ENCODE measurements at regions not wholly inside any gene's neighbourhood (a gene's known extent, or its start where the extent isn't known, plus 50 kb on each side); places are given as distances from the start of the nearest gene placed in this dataset.

- intact Hi-C loops (cut with DNase I) = no loop called here
- 73 to 78% methylated on average over 1 of the region's 1 CpG for WGBS, 2 donors
- DNase-seq = no peak
- no peaks in the 10 kb centered on the region for H3K27me3 ChIP-seq
- H3K4me1 ChIP-seq = peaks cover 0 to 8% of the 10 kb centered on the region in 2 donors
- H3K36me3 ChIP-seq = no peaks in the 10 kb centered on the region
- H3K4me3 ChIP-seq (replicated peaks in 1 of 3) = no peak overlapping the region
- TF ChIP-seq CTCF (IDR thresholded peaks at IDR 0.05) = no peak
- no peak for TF ChIP-seq POLR2A (IDR thresholded peaks at IDR 0.05)
- no peak overlapping the region for H3K27ac ChIP-seq
- no peaks in the 10 kb centered on the region for H3K9me3 ChIP-seq
These were observed 94.1 kb downstream of the PHLDA1 start for GRCh38 chr12:75937486-75937885.

GRCh38 chr12:75936515-75937440 is 94.8 kb downstream of the PHLDA1 start:
- Histone ChIP-seq H3K9me3 (no peaks in the 10 kb centered on the region), H3K36me3 (no peaks in the 10 kb centered on the region), H3K4me3 (replicated peaks in 1 of 3) (no peak overlapping the region), H3K27ac (no peak overlapping the region), H3K27me3 (no peaks in the 10 kb centered on the region), H3K4me1 (peaks cover 0 to 8% of the 10 kb centered on the region in 2 donors)
- no peak for TF ChIP-seq POLR2A (IDR thresholded peaks at IDR 0.05)
- no peak for TF ChIP-seq CTCF (IDR thresholded peaks at IDR 0.05)
- DNase-seq = no peak
- intact Hi-C loops (cut with DNase I) = no loop called here
- 92 to 94% methylated on average over 5 of the region's 5 CpGs for WGBS, 2 donors

- H3K36me3 ChIP-seq = no peaks in the 10 kb centered on the region
- 97 to 98% methylated on average over 3 of the region's 3 CpGs for WGBS, 2 donors
- peaks cover 0 to 8% of the 10 kb centered on the region in 2 donors for H3K4me1 ChIP-seq
- DNase-seq = no peak
- no peak for TF ChIP-seq POLR2A (IDR thresholded peaks at IDR 0.05)
- TF ChIP-seq CTCF (IDR thresholded peaks at IDR 0.05) = no peak
- no peaks in the 10 kb centered on the region for H3K27me3 ChIP-seq
- no peak overlapping the region for H3K4me3 ChIP-seq (replicated peaks in 1 of 3)
- H3K9me3 ChIP-seq = no peaks in the 10 kb centered on the region
- H3K27ac ChIP-seq = no peak overlapping the region
- intact Hi-C loops (cut with DNase I) = no loop called here
These were observed 95.9 kb downstream of the PHLDA1 start for GRCh38 chr12:75935539-75936242.

- Histone ChIP-seq H3K9me3 (no peaks in the 10 kb centered on the region), H3K27ac (no peak overlapping the region), H3K4me1 (peaks cover 0 to 8% of the 10 kb centered on the region in 2 donors), H3K36me3 (no peaks in the 10 kb centered on the region), H3K27me3 (no peaks in the 10 kb centered on the region), H3K4me3 (replicated peaks in 1 of 3) (no peak overlapping the region)
- no peak for DNase-seq
- TF ChIP-seq POLR2A (IDR thresholded peaks at IDR 0.05) (no peak), CTCF (IDR thresholded peaks at IDR 0.05) (no peak)
- WGBS, 2 donors = 94 to 96% methylated on average over 4 of the region's 4 CpGs
- intact Hi-C loops (cut with DNase I) = no loop called here
These were observed 98.5 kb downstream of the PHLDA1 start for GRCh38 chr12:75933101-75933500.

- WGBS, 2 donors = 92 to 98% methylated on average over 1 of the region's 1 CpG
- no peaks in the 10 kb centered on the region for H3K36me3 ChIP-seq
- no peaks in the 10 kb centered on the region for H3K27me3 ChIP-seq
- intact Hi-C loops (cut with DNase I) = no loop called here
- TF ChIP-seq POLR2A (IDR thresholded peaks at IDR 0.05) (no peak), CTCF (IDR thresholded peaks at IDR 0.05) (no peak)
- DNase-seq = no peak
- H3K4me3 ChIP-seq (replicated peaks in 1 of 3) = no peak overlapping the region
- H3K4me1 ChIP-seq = peaks cover 0 to 8% of the 10 kb centered on the region in 2 donors
- H3K9me3 ChIP-seq = no peaks in the 10 kb centered on the region
- no peak overlapping the region for H3K27ac ChIP-seq
These were observed 99.3 kb downstream of the PHLDA1 start for GRCh38 chr12:75932241-75932640.

Data from thyroid gland (tissue), 4 donors.